HG03565 (cell line): ENCODE measurements at regions not wholly inside any gene's neighbourhood (a gene's known extent, or its start where the extent isn't known, plus 50 kb on each side); places are given as distances from the start of the nearest gene placed in this dataset.

Source experiments
- ATAC-seq: cut with Tn5 transposase; IDR thresholded peaks from one replicate; pipeline ENCODE4 v1.9.1; 2021; ENCODE audit warnings: mild to moderate bottlenecking, moderate library complexity; ENCODE audit not compliant: unreplicated experiment

DNA sequence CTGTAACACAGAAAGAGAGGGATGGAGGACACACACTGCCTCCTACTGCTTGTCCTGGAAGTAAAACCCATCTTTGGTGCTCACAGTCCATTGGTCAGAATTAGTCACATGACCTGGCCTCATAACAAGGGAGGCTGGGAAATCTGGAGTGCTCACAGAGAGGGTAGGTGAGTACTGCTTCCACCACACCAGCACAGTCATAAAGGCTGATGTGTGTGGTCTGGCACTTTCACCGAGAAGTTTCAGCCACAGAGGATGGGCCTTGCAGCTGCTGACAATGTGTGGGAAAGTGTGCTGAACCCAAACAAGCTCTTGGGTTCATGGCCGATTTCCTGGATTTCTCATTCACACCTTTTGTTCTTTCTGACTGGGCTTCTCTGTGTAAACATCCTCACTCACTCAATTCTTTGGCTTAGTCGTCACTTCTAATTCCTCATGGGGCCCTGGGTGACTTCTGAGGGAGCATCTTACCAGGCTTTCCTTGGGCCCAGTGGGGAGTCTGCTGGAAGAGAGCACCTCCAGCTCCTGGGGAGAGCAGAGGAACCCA is 100.7 kb downstream of the ASB7 start:
- ATAC-seq, result peak; percentile 100

- ATAC-seq, result no peak
Measured at GRCh38 chr15:100703671-100704070, 101.3 kb downstream of the ASB7 start.

- no peak for ATAC-seq
Measured at GRCh38 chr15:100704281-100705055, 102.1 kb downstream of the ASB7 start.

- no peak for ATAC-seq
Measured at GRCh38 chr15:100705065-100705464, 102.7 kb downstream of the ASB7 start.

DNA sequence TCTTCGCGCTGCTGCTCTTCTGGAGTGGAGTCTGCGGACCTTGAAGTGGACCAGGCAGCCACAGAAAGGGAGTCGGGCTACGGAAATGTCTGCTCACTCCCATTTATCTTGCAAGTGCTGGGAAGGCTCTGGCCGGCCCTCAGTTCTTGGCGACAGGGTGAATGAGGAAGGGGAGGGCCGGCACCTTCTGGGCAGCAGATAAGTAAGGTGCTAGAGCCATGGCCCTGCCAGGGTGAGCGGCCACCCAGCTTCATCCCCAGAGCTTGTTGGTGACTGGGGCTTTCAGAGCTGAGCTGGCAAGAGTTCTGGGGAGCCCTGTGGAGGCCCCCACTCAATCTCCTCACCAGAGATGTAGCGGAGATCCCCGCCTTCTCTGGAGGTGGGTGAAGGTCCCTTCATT is 103.5 kb downstream of the ASB7 start:
- ATAC-seq, result no peak

DNA sequence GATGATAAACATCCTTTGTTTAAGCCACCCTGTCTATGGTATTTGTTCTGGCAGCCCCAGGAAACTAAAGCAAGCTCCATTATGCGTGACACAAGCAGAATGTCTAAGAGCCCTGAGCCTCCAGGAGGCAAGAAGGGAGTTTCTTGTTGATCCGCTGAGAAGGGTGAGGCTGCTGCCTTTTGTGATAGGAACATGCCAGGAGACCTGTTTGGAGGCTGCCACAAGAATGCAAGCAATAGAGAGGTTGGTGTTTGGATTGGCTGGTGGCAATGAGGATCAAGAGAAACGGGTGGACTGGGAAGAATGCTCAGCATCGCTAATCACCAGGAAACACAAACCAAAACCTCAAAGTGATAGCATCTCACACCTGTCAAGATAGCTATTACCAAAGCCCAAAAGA is 104.8 kb downstream of the ASB7 start:
- ATAC-seq, result no peak

GRCh38 chr15:100708916-100709315 is 106.5 kb downstream of the ASB7 start:
- no peak for ATAC-seq

GRCh38 chr15:100710222-100710621 is 107.8 kb downstream of the ASB7 start:
- no peak for ATAC-seq

GRCh38 chr15:100710744-100711515 is 108.5 kb downstream of the ASB7 start:
- no peak for ATAC-seq

DNA sequence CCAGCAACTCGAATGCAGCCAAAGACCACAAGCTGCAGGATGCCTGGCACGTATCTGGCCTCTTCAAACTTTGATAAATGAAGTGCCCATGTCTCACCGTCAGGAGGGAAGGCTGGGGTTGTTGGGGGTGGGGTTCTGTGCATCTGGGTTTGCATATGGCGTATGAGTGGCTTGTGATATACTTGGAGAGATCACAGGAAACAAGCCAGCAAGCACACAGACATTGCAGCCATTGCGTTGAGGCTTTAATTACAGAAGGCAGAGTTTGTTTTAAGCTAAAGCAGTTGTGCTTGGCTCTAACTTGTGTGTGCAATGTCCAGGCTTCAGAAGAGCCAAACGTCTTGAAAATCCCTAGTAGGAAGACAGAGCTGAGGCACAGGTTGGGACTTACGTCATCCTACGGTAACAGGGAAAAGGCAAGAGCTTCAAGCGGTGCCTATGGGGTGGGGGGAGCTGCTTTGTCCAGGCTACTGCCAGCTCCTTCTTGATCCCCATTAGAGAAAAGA is 109.2 kb downstream of the ASB7 start:
- ATAC-seq, result no peak

- ATAC-seq, result no peak
Measured at GRCh38 chr15:100712226-100712625, 109.8 kb downstream of the ASB7 start.

GRCh38 chr15:100713163-100713867 is 110.9 kb downstream of the ASB7 start:
- ATAC-seq, result no peak

- no peak for ATAC-seq
Measured at GRCh38 chr15:100714034-100714748, 111.8 kb downstream of the ASB7 start.

DNA sequence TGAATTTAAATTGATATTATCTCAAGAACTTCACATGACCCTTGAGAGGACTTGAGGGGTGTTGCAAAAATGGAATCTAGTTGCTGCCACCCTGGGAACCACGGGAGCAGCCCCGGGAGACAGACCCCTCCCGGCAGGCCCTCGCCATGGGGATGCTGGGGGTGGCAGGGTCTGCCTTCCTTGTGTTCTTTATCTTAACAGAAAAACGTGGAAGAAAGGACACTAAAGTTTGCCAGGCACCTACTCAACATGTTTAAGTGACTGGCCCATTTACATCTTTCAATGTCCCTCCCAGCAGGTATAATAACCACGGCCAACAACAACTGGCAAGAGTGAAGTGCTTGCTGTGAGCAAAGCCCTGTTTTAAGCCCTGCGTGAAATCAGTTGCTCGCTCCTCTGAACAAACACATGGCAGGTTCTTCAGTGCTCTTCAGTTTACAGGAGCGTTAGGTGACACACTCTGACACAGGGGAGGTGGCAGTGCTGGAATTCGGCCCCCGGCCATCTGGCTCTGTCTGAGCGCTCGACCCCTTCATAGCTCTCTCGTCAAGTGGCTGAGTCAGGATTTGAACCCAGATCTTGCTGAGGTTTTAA is 112.5 kb downstream of the ASB7 start:
- ATAC-seq, result no peak

- no peak for ATAC-seq
Measured at GRCh38 chr15:100715571-100716455, 113.4 kb downstream of the ASB7 start.

DNA sequence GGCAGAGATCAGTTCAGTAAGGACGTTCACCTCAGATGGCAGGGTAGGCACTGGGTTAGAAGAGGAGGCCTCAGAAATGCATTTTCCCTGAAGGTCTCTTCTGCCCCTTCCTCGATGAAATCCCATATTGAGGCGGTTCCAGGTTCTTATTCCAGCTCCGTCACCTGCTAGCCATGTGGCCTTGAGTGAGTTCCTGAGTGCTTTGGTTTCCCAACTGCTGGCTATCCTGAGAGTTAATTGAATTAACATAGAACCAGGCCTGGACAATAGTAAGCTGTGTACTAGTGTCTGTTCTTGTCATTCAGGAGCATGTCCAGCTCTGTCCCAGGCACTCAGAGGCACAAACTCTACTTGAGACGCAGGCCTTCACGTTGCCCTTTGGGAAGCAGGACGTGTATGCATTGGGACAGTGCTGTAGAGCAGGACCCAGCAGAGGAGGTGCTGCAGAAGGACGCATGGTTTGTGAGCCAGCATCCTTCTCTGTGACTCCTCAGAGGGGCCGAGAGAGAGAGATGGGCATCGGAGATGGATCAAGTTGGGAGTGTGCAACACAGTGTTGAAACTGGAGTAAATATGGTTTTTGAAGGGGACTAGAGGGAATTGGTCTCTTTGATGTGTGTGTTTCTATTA is 114.2 kb downstream of the ASB7 start:
- ATAC-seq, result no peak

DNA sequence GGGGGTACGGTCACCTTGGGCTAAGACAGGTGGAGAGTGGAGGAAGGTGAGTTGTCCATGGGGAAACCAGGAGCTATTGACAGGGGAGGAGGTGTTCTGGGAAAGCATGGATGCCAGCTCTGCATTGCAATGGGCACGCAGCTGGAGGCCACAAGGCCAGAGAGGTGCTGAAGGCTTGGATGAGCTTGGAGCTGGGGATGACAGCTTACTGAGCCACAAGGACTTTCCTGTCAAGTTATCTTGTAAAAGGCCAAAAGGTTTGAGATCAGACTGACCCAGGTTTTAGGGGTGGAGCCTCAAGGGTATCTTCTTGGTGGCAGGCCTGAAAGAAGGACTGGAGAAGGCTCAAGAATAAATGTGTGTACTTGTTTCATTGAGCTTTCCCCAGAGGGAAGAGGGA is 115.2 kb downstream of the ASB7 start:
- no peak for ATAC-seq

GRCh38 chr15:100718075-100718980 is 115.9 kb downstream of the ASB7 start:
- ATAC-seq, result no peak
